Muscle of arm (tissue), 1 donor: ENCODE measurements at regions not wholly inside any gene's neighbourhood (a gene's known extent, or its start where the extent isn't known, plus 50 kb on each side); places are given as distances from the start of the nearest gene placed in this dataset.
"Not testable (repeated sequence)": the region's sequence is repeated elsewhere in the genome, so short reads cannot be mapped to it uniquely, and the experiment has no call there.

Experiments
- DNase-seq: peaks from one replicate; pipeline ENCODE4 v3.0.0-alpha.2; 2013

GRCh38 chr3:26763723-26764122, 141.2 kb downstream of the LRRC3B start:
- DNase-seq: no peak

DNA sequence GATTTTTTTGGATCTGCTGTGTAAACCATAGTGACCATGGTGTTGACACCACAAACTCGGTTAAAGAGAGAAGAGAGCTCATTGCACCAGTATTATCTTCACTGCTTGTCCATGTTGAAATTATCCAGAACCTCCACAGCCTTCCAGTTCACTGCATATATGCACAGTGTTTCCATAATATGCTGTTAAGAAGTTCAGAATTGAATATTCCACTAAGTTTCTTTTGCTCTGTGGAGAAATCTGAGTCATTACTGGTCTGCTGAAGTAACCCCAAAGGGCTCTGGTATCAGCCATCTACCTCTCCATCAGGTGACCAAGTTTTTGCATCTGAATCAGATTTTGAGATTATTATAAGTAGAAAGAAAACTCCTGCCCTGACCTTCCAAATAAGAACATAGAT, 143.5 kb downstream of the LRRC3B start:
- DNase-seq: no peak

DNA sequence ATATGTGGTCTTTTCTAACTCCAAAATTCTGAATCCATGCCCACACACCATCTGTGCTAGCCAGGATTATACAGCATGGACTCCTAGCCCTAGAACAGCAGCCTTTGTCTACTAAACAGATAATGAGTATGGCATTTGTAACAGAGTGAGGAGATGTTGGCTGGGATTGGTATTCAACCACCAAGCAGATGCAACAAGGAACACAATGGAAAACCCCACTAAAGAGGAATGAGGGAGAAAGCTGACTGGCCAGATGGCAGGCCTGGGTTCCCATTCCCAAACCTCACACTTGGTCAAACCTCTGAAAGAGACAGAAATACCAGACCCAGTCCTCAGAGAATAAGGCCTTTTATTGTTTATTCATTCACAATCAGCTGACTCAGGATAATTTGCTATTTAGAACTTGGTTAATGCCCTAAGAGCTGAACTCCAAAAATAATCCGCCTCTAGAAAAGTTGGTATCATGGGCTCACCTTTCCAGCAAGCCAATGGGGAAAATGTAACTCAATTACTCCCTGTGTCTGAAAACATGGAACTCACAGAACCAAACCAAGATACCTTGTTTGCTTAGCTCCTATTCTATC, 145.6 kb downstream of the LRRC3B start:
- DNase-seq: no peak

DNA sequence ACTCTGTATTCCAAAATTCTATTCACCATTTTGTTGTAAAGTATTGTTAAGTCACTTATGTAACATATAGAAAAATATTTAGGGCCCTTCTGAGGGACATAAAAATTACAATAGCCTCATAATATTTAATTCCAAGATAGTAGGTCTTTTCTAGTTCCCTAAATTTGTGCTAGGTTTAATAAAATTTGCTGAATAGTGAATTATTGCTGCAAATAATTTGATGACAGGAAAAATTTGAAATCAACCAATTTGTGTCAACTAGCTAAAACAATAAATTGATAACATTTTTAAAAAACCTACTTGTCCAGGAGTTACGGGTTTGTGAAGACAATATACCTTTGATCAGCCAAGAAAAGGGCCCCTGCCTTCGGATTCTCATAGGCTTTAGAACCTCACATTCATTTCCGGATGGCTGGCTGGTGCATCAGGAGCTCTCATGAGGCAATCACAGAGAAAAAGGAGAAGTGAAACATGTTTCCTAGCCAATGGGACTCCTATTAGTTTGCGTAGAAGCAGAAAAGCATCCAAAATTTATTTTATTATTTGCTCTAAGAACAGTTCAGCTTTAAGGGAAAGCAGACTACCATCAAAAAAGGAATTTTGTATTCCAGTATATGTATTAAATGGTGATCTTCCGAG, 177.2 kb downstream of the LRRC3B start:
- no peak for DNase-seq

DNA sequence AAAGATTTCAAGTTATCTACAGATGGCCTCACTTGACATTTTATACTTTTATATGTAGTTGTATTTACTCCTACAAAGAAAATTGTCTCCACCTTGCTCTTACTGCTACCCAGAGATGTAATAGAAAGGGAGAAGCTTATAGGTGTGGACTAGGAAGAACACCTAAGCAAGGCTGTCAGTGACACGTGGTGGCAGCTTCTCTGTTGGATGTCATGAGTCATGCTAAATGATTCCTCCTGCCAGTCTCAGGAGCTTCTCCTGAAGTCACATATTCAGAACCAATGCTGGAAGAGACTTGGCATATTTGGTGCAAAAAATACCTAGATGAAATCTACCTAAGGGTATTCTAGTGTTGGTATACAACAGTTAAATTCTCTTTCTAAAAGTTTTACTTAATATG, 184.7 kb downstream of the LRRC3B start:
- DNase-seq: no peak

DNA sequence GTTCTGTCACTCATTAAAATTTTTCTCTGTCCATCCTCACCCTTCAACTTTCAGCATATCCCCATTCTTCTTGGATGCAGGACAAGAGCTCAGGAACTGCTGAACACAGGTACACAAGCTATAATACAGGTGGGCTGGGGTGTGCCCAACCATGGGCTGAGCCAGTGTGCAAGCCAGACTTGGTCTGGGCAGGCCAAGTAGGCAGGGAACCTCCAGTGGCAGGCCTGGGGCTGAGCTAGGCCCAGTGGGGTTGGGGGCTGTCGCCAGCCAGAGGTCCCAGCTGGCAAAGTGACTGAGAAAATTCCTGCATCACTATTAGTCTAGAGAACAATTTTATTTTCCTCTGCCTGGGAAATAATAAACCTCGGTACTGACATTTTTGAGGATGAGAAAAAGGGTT, 202.9 kb downstream of the LRRC3B start:
- DNase-seq: no peak

DNA sequence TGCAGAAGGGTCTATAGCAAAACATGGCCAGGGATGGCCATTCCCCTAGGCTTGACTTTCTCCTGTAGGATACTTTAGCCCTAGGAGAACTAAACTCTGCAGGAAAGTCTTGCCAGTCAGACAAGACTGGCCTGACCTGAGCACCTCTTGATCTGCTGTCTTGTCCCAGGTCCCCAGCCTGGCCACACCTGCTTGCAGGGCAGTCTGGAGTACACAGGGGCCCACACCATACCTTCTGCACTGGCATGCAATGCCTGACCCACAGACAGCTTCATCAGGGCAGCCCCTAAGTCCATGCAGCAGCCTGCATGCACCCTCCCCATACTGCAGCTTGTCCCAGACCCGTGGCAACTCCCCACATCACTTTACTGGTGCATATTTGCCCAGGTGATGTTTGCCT, 204.6 kb downstream of the LRRC3B start:
- no peak for DNase-seq

- no peak for DNase-seq
Observed at GRCh38 chr3:26838026-26838425, 215.5 kb downstream of the LRRC3B start.

GRCh38 chr3:26839001-26839400, 216.4 kb downstream of the LRRC3B start:
- DNase-seq: no peak

GRCh38 chr3:26840272-26840870, 217.8 kb downstream of the LRRC3B start:
- DNase-seq: no peak

- no peak for DNase-seq
Observed at GRCh38 chr3:26845194-26845593, 222.6 kb downstream of the LRRC3B start.

- DNase-seq: no peak
Observed at GRCh38 chr3:26847680-26848079, 225.1 kb downstream of the LRRC3B start.

DNA sequence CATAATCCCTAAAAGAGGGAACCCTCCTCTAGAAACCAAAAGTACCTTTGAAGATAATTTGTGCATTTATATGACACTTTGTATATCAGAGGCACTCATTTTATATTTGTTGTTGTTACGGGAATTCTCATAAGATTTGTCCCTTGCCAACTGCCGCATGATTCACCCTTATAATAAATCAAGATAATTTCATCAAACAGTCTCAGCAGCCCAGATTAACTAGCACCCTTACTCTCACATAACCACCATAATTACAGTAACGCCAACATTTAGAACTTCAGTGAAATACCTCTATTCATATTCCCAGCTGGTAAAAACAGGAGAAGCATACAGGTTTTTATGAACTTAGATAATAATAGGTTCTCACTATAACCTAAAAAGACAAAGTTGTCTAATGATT, 271.9 kb downstream of the LRRC3B start:
- DNase-seq: no peak

GRCh38 chr3:26915208-26915607, 292.6 kb downstream of the LRRC3B start:
- DNase-seq: no peak

DNA sequence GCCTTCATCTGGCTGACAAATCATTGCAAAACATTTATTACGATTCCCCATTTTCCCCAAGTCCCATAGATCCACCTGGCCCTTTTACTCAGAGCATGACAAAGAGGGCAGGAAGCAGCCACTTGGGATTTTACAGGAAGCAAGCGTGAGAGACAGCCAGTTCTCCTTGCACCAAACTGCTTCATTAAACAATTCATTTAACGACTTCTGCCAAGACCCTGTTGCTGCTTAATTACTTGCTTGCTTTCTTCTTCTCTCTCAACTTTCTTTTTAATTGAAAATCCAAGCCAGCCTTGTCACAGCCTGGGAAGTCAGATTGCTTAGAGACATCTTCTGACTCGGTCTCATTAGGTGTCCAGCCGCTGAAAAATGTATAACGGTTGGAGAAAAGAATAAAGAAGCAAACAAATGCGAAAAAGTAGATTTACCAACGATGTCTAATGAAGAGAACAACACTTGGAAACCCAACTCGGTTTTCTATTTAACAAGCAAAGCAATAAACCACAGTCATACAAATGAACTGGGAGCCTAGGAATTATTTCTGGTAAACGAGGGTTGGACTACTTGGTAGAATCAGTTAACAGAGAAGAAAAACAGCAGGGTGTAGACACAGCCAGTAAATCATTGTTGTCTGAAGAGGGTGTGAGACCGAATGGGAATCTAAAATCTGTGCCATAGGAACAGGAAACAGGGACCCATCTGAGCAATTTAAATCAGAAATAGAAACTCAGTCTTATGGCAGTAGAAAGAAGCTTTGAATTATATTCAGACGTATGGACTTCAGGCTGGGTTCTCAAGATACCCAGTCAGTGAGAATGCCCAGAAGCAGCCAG, 298.3 kb downstream of the LRRC3B start:
- DNase-seq: no peak

- DNase-seq: no peak
Observed at GRCh38 chr3:26931896-26932295, 309.3 kb downstream of the LRRC3B start.

- no peak for DNase-seq
Observed at GRCh38 chr3:26932752-26933151, 310.2 kb downstream of the LRRC3B start.

DNA sequence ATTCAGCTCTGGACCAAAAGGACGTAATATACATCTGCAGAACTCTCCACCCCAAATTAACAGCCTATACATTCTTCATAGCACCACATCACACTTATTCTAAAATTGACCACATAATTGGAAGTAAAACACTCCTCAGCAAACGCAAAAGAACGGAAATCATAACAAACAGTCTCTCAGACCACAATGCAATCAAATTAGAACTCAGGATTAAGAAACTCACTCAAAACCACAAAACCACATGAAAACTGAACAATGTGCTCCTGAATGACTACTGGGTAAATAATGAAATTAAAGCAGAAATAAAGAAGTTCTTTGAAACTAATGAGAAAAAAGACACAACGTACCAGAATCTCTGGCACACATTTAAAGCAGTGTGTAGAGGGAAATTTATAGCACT, 322.9 kb downstream of the LRRC3B start:
- DNase-seq: not testable (repeated sequence)

- DNase-seq: no peak
Observed at GRCh38 chr3:26960382-26960781, 337.8 kb downstream of the LRRC3B start.

DNA sequence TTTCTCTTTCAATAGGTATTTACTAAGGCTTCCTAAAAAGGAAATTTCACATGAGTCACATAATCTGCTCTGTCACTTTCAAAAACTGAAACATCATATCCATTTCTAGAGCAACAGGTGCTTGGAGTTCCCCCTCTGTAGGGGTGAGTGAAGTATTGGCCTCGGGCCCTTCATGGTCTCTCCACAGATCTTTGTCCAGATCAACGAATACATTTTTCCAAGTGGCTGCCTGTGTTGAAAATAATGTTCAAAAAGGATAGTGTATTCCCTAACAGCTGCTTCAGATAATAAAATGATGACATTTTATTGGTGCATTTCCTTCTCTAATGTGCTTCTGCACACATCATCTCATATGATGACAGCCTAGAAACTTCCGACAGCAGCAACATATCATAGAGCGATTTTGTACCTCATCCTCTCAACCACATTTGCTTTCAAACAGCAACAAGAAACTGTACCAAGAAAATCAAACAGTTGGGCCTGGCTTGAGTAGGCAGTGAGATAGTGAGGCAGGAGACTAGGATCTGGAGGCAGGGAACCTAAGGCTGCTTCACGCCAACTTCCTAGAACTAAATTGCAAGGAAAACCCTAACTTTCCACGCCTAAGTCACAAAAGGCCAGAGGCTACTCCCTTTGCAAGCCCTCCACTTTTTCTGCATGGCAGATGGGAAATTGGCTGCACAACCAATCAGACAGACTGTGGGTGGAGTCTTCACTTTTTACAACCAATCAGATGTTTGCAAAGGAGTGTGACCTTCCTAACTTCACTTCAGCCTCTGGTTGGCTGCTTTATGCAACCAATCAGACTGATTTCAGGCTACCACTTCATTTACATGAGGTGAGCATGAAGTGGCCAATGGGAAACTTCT, 340.2 kb downstream of the LRRC3B start:
- peak; percentile 16 for DNase-seq

DNA sequence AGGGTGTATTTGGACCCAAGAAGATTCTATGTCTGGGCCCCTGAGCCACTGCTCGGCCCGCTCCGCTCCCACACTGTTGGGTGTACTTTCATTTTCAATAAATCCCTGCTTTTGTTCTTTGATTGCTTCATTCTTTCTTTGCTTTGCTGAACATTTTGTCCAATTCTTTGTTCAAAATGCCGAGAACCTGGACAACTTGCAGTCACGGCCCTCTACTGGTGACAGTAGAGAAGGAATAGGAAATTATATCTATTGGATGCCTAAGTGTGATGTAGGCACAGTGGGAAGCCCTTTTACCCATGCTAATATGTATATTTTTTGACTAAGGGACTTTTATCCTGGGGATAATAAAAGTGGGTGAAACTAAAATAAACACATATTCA, 340.8 kb downstream of the LRRC3B start:
- DNase-seq: no peak

GRCh38 chr3:26964313-26964712, 341.7 kb downstream of the LRRC3B start:
- DNase-seq: no peak
